Left lung (tissue), 4 donors: ENCODE measurements at regions not wholly inside any gene's neighbourhood (a gene's known extent, or its start where the extent isn't known, plus 50 kb on each side); places are given as distances from the start of the nearest gene placed in this dataset.

Experiments
- ATAC-seq: fragments of 200-7000 bp; cut with Tn5 transposase; one replicate; pipeline ENCODE4 v1.9.1; 2020; ENCODE audit warnings: moderate library complexity
- DNase-seq, 4 donors: peaks; one replicate each; pipeline ENCODE4 v3.0.0-alpha.2; 2013 to 2020
- H3K27ac ChIP-seq, 2 donors: fragments of 200-600 bp; sonication (generic) in 1 of 2; one replicate each; pipeline versions ENCODE4 v1.5.0 to v1.8.0; 2020 to 2021
- H3K27me3 ChIP-seq, 2 donors: fragments of 200-600 bp; sonication (generic) in 1 of 2; one replicate each; pipeline versions ENCODE4 v1.5.0 to v1.8.0; 2020 to 2021
- H3K36me3 ChIP-seq, 2 donors: fragments of 200-600 bp; sonication (generic) in 1 of 2; one replicate each; pipeline versions ENCODE4 v1.5.0 to v1.8.0; 2020 to 2021
- H3K4me1 ChIP-seq, 2 donors: fragments of 200-600 bp; one replicate each; pipeline ENCODE4 v1.8.0; 2021
- H3K4me3 ChIP-seq, 2 donors: fragments of 200-600 bp; sonication (generic) in 1 of 2; one replicate each; pipeline versions ENCODE4 v1.5.0 to v1.8.0; 2020 to 2021; ENCODE audit warnings: mild to moderate bottlenecking in 1 of 2
- H3K9me3 ChIP-seq, 2 donors: fragments of 200-600 bp; sonication (generic) in 1 of 2; one replicate each; pipeline versions ENCODE4 v1.5.0 to v1.8.0; 2020 to 2021
- CTCF ChIP-seq, 2 donors: fragments of 200-600 bp; sonication (generic) in 1 of 2; IDR thresholded peaks; one replicate each; pipeline versions ENCODE4 v1.5.0 to v1.8.0; 2021; ENCODE audit warnings: antibody characterized with exemption in 2 of 2
- intact Hi-C, 2 donors: fragments of 100-400 bp; cut with DNase I; formaldehyde crosslinking; loops; one replicate each; pipeline versions ENCODE4 v1.11.2 to v1.14.2; 2022
- donor health status: DM: no; HTN: yes; CAD: no.
- donor health status: DM: no; HTN: no; CAD: no.

- no peak for DNase-seq
- intact Hi-C loops: no loop called here
- no peak for ATAC-seq
Observed at GRCh38 chr4:135575041-135575440, 1373.5 kb upstream of the PABPC4L start.

GRCh38 chr4:135573251-135573650 lies 1371.7 kb upstream of the PABPC4L start:
- Histone ChIP-seq H3K4me1 (no peaks in the 10 kb centered on the region), H3K27me3 (no peaks in the 10 kb centered on the region), H3K27ac (no peak overlapping the region), H3K4me3 (no peak overlapping the region), H3K9me3 (no peaks in the 10 kb centered on the region), H3K36me3 (no peaks in the 10 kb centered on the region)
- no peak for TF ChIP-seq CTCF (IDR thresholded peaks at IDR 0.05)
- DNase-seq: no peak
- ATAC-seq: no peak
- intact Hi-C loops: no loop called here

More at GRCh38 chr4:135575041-135575440, 1373.5 kb upstream of the PABPC4L start:
- Histone ChIP-seq H3K4me3 (no peak overlapping the region), H3K4me1 (no peaks in the 10 kb centered on the region), H3K27me3 (no peaks in the 10 kb centered on the region), H3K9me3 (no peaks in the 10 kb centered on the region), H3K36me3 (no peaks in the 10 kb centered on the region), H3K27ac (no peak overlapping the region)
- no peak for TF ChIP-seq CTCF (IDR thresholded peaks at IDR 0.05)

DNA sequence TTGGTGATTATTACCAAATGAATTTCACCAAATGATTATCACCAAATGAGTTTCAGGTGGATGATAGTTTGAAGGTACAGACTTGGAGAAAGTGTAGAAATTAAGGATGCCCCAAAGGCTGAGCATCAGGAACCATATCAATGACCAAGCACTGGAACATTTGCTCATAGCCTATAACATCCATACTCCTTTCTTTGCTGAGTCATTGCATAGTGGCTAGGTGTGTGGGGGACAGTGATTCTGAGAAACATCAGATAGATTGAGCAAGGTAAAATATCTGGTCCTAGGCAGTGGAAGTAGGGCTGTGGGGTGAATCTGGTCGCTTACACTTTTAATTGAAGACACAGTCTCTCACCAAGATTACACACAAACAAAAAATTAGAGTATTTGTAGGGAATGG lies 1362.5 kb upstream of the PABPC4L start:
- Histone ChIP-seq H3K9me3 (no peaks in the 10 kb centered on the region), H3K27me3 (no peaks in the 10 kb centered on the region), H3K4me3 (no peak overlapping the region), H3K4me1 (no peaks in the 10 kb centered on the region), H3K27ac (no peak overlapping the region), H3K36me3 (no peaks in the 10 kb centered on the region)
- intact Hi-C loops: no loop called here
- DNase-seq (no peak), ATAC-seq (no peak)
- TF ChIP-seq CTCF (IDR thresholded peaks at IDR 0.05): no peak

GRCh38 chr4:135553213-135553612 lies 1351.6 kb upstream of the PABPC4L start:
- DNase-seq (no peak), ATAC-seq (no peak)
- no peak for TF ChIP-seq CTCF (IDR thresholded peaks at IDR 0.05)
- Histone ChIP-seq H3K4me3 (no peak overlapping the region), H3K27ac (no peak overlapping the region), H3K9me3 (no peaks in the 10 kb centered on the region), H3K4me1 (no peaks in the 10 kb centered on the region), H3K27me3 (no peaks in the 10 kb centered on the region), H3K36me3 (no peaks in the 10 kb centered on the region)
- intact Hi-C loops: no loop called here

DNA sequence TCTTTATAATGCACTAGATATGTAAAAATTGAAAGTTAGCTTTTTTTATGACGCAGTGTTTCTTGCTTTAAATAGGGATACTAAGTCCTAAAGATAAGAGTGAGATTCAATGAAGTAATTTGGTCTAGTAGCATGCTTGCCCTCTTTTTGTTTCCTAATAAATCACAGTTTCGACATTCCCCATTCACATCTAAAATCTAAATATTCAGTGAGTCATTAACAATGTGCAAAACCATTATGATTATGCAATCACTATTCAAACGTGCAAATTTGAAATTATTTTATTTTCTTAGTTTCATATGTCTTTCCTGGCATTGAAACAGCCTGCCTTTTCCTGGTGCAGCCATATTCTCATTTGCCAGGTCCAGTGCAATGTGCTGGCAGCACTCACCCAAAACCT lies 1350.5 kb upstream of the PABPC4L start:
- ATAC-seq: no peak

More for the DNA sequence above, 1350.5 kb upstream of the PABPC4L start:
- Histone ChIP-seq H3K9me3 (no peaks in the 10 kb centered on the region), H3K27me3 (no peaks in the 10 kb centered on the region), H3K4me3 (no peak overlapping the region), H3K36me3 (no peaks in the 10 kb centered on the region), H3K4me1 (no peaks in the 10 kb centered on the region), H3K27ac (no peak overlapping the region)
- intact Hi-C loops: no loop called here
- no peak for DNase-seq
- no peak for TF ChIP-seq CTCF (IDR thresholded peaks at IDR 0.05)
